ENCODE measurements at regions not wholly inside any gene's neighbourhood (a gene's known extent, or its start where the extent isn't known, plus 50 kb on each side); places are given as distances from the start of the nearest gene placed in this dataset.

DNA sequence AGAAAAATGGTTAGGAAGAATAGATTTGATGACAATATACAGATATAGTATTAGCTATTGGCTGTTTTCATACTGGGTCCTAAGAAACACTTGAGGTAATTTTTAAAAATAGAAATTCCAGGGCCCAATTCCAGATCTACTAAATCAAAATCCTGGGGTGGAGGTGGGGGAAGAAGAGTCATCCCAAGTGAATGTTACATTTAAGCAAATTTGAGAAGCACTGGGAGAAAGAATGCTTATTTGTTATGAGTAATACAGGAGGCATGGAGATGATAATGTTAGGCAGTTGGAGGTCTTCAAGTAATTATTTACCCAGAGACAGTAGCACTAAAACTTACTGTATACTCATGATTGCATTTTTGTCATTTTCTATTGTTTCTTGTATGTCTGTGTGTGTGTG lies 93.0 kb upstream of the DAB2 start:
- TF ChIP-seq POLR2A (IDR thresholded peaks at IDR 0.05) (no peak), POLR2AphosphoS5 (IDR thresholded peaks at IDR 0.05) (no peak)
- TF ChIP-seq, protein P1, sequence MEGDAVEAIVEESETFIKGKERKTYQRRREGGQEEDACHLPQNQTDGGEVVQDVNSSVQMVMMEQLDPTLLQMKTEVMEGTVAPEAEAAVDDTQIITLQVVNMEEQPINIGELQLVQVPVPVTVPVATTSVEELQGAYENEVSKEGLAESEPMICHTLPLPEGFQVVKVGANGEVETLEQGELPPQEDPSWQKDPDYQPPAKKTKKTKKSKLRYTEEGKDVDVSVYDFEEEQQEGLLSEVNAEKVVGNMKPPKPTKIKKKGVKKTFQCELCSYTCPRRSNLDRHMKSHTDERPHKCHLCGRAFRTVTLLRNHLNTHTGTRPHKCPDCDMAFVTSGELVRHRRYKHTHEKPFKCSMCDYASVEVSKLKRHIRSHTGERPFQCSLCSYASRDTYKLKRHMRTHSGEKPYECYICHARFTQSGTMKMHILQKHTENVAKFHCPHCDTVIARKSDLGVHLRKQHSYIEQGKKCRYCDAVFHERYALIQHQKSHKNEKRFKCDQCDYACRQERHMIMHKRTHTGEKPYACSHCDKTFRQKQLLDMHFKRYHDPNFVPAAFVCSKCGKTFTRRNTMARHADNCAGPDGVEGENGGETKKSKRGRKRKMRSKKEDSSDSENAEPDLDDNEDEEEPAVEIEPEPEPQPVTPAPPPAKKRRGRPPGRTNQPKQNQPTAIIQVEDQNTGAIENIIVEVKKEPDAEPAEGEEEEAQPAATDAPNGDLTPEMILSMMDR (IDR thresholded peaks at IDR 0.05): no peak
